WTC11 (cell line): ENCODE measurements at regions not wholly inside any gene's neighbourhood (a gene's known extent, or its start where the extent isn't known, plus 50 kb on each side); places are given as distances from the start of the nearest gene placed in this dataset.

Experiments used
- ATAC-seq: fragments of 200-7000 bp; cut with Tn5 transposase; 2 replicates; pipeline ENCODE4 v1.10.0; 2021; ENCODE audit warnings: mild to moderate bottlenecking, moderate library complexity
- CTCF ChIA-PET: fragments of 300-600 bp; sonication (Branson Sonifier 250); formaldehyde crosslinking; loops from one replicate; lab custom pipeline; 2021; ENCODE audit warnings: antibody characterized with exemption; lab: Charles Lee
- POLR2A ChIA-PET: fragments of 350-600 bp; sonication (Branson Sonifier 250); formaldehyde crosslinking; loops from one replicate; lab custom pipeline; 2021; ENCODE audit warnings: antibody characterized with exemption; lab: Charles Lee
- DNase-seq: peaks from one replicate; pipeline ENCODE4 v3.0.0; 2021; ENCODE audit warnings: low spot score
- H3K27ac Mint-ChIP-seq: 2 replicates; pipeline ENCODE4 v1.8.0; 2021; ENCODE audit warnings: mixed read lengths
- H3K27me3 Mint-ChIP-seq: 2 replicates; pipeline ENCODE4 v1.8.0; 2021; ENCODE audit warnings: low read depth, mild to moderate bottlenecking, moderate library complexity, mixed read lengths
- H3K36me3 Mint-ChIP-seq: 2 replicates; pipeline ENCODE4 v1.8.0; 2021; ENCODE audit warnings: mixed read lengths
- H3K4me1 Mint-ChIP-seq: 2 replicates; pipeline ENCODE4 v1.8.0; 2022; ENCODE audit warnings: mixed read lengths
- H3K4me3 Mint-ChIP-seq: 2 replicates; pipeline ENCODE4 v1.8.0; 2021; ENCODE audit warnings: mild to moderate bottlenecking, moderate library complexity, mixed read lengths
- H3K9me3 Mint-ChIP-seq: 2 replicates; pipeline ENCODE4 v1.8.0; 2021; ENCODE audit warnings: mixed read lengths
- ELF4 ChIP-seq: sonication (generic); formaldehyde crosslinking; IDR thresholded peaks from 2 replicates; pipeline ENCODE4 v1.8.1; 2022; ENCODE audit warnings: low read depth, mild to moderate bottlenecking, moderate library complexity, missing genetic modification reagents
- ESRRA ChIP-seq: sonication (generic); formaldehyde crosslinking; IDR thresholded peaks from 2 replicates; pipeline ENCODE4 v1.8.1; 2022; ENCODE audit warnings: mild to moderate bottlenecking, missing genetic modification reagents, borderline replicate concordance
- FOXJ3 ChIP-seq: sonication (generic); formaldehyde crosslinking; IDR thresholded peaks from 2 replicates; pipeline ENCODE4 v1.9.0; 2021; ENCODE audit warnings: missing genetic modification reagents, mild to moderate bottlenecking, borderline replicate concordance
- FOXK1 ChIP-seq: sonication (generic); formaldehyde crosslinking; IDR thresholded peaks from 2 replicates; pipeline ENCODE4 v1.8.0; 2022; ENCODE audit warnings: mild to moderate bottlenecking, moderate library complexity, missing genetic modification reagents
- GTF2I ChIP-seq: fragments of 250-450 bp; sonication (Bioruptor Pico); conservative IDR thresholded peaks from 2 replicates; pipeline ENCODE4 v1.4.0; 2021; ENCODE audit warnings: mild to moderate bottlenecking
- NFE2L1 ChIP-seq: sonication (generic); formaldehyde crosslinking; IDR thresholded peaks from 2 replicates; pipeline ENCODE4 v1.8.1; 2023; ENCODE audit warnings: missing genetic modification reagents
- NR3C1 ChIP-seq: sonication (generic); formaldehyde crosslinking; conservative IDR thresholded peaks from 2 replicates; pipeline ENCODE4 v1.8.1; 2023; ENCODE audit warnings: low read depth, mild to moderate bottlenecking, missing genetic modification reagents
- SMAD4 ChIP-seq: sonication (generic); formaldehyde crosslinking; IDR thresholded peaks from 2 replicates; pipeline ENCODE4 v1.8.0; 2022; ENCODE audit warnings: mild to moderate bottlenecking, missing genetic modification reagents
- ZNF219 ChIP-seq: sonication (generic); formaldehyde crosslinking; IDR thresholded peaks from 2 replicates; pipeline ENCODE4 v1.8.0; 2023; ENCODE audit warnings: missing genetic modification reagents, mild to moderate bottlenecking, borderline replicate concordance
- TF ChIP-seq, protein P1 (sequence below): fragments of 250-450 bp; sonication (Bioruptor Pico); IDR thresholded peaks from 2 replicates; pipeline ENCODE4 v2.1.2; 2022; ENCODE audit warnings: mild to moderate bottlenecking, moderate library complexity
- TF ChIP-seq, protein P2 (sequence below): sonication (generic); formaldehyde crosslinking; IDR thresholded peaks from 2 replicates; pipeline ENCODE4 v1.8.1; 2022; ENCODE audit warnings: missing genetic modification reagents, borderline replicate concordance
- TF ChIP-seq, protein P3 (sequence below): sonication (generic); formaldehyde crosslinking; IDR thresholded peaks from 2 replicates; pipeline ENCODE4 v1.8.1; 2022; ENCODE audit warnings: mild to moderate bottlenecking, missing genetic modification reagents, moderate library complexity, borderline replicate concordance
- TF ChIP-seq, protein P4 (sequence below): sonication (generic); formaldehyde crosslinking; IDR thresholded peaks from 2 replicates; pipeline ENCODE4 v1.8.1; 2023; ENCODE audit warnings: mild to moderate bottlenecking, missing genetic modification reagents
- TF ChIP-seq, protein P5 (sequence below): sonication (generic); formaldehyde crosslinking; IDR thresholded peaks from 2 replicates; pipeline ENCODE4 v1.8.0; 2022; ENCODE audit warnings: mild to moderate bottlenecking, missing genetic modification reagents
- TF ChIP-seq, protein P6 (sequence below): fragments of 200-600 bp; IDR thresholded peaks from 2 replicates; pipeline ENCODE4 v1.8.0; 2022; ENCODE audit warnings: antibody characterized with exemption
- TF ChIP-seq, protein P7 (sequence below): fragments of 250-450 bp; sonication (Bioruptor Pico); conservative IDR thresholded peaks from 2 replicates; pipeline ENCODE4 v1.9.0; 2021; ENCODE audit warnings: mild to moderate bottlenecking

DNA sequence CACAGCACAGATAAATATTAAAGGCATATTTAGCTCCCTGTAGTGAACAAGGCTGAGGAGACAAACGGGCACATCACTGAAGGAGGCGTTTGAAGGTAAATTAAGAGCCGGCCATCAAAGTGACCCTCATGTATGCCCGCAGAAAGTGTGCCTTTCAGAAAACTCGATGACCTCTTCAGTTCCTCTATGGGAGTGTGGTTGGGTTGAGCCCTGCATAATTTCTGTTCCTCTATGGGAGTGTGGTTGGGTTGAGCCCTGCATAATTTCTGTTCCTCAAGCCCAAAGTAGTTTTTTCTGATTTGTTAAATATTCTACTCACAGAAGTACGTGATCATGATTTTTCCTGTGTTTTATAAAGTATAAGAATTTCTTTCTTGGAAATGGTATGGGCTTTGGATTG lies 568.5 kb downstream of the TSN start:
- DNase-seq (no peak), ATAC-seq (no peak)
- Mint-ChIP-seq H3K36me3 (no peaks in the 10 kb centered on the region), H3K27ac (no peak overlapping the region), H3K27me3 (no peaks in the 10 kb centered on the region), H3K4me1 (peaks cover 8% of the 10 kb centered on the region), H3K4me3 (no peak overlapping the region), H3K9me3 (peaks cover 11% of the 10 kb centered on the region)
- TF ChIP-seq, protein P1, sequence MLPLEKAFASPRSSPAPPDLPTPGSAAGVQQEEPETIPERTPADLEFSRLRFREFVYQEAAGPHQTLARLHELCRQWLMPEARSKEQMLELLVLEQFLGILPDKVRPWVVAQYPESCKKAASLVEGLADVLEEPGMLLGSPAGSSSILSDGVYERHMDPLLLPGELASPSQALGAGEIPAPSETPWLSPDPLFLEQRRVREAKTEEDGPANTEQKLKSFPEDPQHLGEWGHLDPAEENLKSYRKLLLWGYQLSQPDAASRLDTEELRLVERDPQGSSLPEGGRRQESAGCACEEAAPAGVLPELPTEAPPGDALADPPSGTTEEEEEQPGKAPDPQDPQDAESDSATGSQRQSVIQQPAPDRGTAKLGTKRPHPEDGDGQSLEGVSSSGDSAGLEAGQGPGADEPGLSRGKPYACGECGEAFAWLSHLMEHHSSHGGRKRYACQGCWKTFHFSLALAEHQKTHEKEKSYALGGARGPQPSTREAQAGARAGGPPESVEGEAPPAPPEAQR (CRISPR knock-in tag), result no peak
- TF ChIP-seq, protein P2, sequence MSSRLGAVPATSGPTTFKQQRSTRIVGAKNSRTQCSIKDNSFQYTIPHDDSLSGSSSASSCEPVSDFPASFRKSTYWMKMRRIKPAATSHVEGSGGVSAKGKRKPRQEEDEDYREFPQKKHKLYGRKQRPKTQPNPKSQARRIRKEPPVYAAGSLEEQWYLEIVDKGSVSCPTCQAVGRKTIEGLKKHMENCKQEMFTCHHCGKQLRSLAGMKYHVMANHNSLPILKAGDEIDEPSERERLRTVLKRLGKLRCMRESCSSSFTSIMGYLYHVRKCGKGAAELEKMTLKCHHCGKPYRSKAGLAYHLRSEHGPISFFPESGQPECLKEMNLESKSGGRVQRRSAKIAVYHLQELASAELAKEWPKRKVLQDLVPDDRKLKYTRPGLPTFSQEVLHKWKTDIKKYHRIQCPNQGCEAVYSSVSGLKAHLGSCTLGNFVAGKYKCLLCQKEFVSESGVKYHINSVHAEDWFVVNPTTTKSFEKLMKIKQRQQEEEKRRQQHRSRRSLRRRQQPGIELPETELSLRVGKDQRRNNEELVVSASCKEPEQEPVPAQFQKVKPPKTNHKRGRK, result no peak
- CTCF ChIA-PET, result no interaction called here
- POLR2A ChIA-PET, result no interaction called here

DNA sequence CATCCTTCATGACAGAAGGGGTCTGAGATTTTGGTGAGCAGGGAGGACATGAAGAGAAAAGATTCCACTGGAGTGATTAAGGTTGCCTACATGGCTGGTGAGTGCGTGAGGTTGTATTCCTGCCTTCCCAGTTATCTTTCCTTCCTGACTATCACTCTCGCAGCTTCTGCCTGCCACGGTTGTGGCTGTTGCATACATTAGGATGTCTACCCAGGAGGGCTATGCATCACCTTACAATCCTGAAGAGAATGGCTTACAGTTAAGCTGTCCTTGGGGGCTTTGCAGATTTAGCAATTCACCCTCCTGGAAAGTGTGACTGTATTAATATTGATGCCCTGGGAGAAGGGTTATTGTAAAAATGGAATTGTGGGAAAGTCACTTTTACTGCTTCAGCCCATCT lies 571.0 kb downstream of the TSN start:
- CTCF ChIA-PET, result interaction anchor here (0.5 to 1.9 kb wide), 3 partner anchors 27 to 515 kb away, joined by 3 to 4 read pairs (median 3); no protein-coding TSS in a partner anchor
- Mint-ChIP-seq H3K4me3 (no peak overlapping the region), H3K4me1 (peaks cover 8% of the 10 kb centered on the region), H3K27me3 (no peaks in the 10 kb centered on the region), H3K9me3 (no peaks in the 10 kb centered on the region), H3K27ac (no peak overlapping the region)
- DNase-seq (no peak), ATAC-seq (peak; percentile 48; the same call in 1 of the 2 replicates)
- POLR2A ChIA-PET, result no interaction called here
- TF ChIP-seq ESRRA (no peak), ZNF219 (CRISPR knock-in tag) (no peak), FOXJ3 (CRISPR knock-in tag) (no peak), SMAD4 (CRISPR knock-in tag) (no peak), GTF2I (CRISPR knock-in tag) (no peak), FOXK1 (CRISPR knock-in tag) (no peak), ELF4 (CRISPR knock-in tag) (no peak), NFE2L1 (CRISPR knock-in tag) (no peak), NR3C1 (CRISPR knock-in tag) (no peak)
- TF ChIP-seq, protein P3, sequence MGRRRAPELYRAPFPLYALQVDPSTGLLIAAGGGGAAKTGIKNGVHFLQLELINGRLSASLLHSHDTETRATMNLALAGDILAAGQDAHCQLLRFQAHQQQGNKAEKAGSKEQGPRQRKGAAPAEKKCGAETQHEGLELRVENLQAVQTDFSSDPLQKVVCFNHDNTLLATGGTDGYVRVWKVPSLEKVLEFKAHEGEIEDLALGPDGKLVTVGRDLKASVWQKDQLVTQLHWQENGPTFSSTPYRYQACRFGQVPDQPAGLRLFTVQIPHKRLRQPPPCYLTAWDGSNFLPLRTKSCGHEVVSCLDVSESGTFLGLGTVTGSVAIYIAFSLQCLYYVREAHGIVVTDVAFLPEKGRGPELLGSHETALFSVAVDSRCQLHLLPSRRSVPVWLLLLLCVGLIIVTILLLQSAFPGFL (CRISPR knock-in tag), result no peak
- TF ChIP-seq, protein P4, sequence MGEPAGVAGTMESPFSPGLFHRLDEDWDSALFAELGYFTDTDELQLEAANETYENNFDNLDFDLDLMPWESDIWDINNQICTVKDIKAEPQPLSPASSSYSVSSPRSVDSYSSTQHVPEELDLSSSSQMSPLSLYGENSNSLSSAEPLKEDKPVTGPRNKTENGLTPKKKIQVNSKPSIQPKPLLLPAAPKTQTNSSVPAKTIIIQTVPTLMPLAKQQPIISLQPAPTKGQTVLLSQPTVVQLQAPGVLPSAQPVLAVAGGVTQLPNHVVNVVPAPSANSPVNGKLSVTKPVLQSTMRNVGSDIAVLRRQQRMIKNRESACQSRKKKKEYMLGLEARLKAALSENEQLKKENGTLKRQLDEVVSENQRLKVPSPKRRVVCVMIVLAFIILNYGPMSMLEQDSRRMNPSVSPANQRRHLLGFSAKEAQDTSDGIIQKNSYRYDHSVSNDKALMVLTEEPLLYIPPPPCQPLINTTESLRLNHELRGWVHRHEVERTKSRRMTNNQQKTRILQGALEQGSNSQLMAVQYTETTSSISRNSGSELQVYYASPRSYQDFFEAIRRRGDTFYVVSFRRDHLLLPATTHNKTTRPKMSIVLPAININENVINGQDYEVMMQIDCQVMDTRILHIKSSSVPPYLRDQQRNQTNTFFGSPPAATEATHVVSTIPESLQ (CRISPR knock-in tag), result no peak
- TF ChIP-seq, protein P5, sequence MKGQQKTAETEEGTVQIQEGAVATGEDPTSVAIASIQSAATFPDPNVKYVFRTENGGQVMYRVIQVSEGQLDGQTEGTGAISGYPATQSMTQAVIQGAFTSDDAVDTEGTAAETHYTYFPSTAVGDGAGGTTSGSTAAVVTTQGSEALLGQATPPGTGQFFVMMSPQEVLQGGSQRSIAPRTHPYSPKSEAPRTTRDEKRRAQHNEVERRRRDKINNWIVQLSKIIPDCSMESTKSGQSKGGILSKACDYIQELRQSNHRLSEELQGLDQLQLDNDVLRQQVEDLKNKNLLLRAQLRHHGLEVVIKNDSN (CRISPR knock-in tag), result no peak
- TF ChIP-seq, protein P6, sequence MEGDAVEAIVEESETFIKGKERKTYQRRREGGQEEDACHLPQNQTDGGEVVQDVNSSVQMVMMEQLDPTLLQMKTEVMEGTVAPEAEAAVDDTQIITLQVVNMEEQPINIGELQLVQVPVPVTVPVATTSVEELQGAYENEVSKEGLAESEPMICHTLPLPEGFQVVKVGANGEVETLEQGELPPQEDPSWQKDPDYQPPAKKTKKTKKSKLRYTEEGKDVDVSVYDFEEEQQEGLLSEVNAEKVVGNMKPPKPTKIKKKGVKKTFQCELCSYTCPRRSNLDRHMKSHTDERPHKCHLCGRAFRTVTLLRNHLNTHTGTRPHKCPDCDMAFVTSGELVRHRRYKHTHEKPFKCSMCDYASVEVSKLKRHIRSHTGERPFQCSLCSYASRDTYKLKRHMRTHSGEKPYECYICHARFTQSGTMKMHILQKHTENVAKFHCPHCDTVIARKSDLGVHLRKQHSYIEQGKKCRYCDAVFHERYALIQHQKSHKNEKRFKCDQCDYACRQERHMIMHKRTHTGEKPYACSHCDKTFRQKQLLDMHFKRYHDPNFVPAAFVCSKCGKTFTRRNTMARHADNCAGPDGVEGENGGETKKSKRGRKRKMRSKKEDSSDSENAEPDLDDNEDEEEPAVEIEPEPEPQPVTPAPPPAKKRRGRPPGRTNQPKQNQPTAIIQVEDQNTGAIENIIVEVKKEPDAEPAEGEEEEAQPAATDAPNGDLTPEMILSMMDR, result no peak
- TF ChIP-seq, protein P7, sequence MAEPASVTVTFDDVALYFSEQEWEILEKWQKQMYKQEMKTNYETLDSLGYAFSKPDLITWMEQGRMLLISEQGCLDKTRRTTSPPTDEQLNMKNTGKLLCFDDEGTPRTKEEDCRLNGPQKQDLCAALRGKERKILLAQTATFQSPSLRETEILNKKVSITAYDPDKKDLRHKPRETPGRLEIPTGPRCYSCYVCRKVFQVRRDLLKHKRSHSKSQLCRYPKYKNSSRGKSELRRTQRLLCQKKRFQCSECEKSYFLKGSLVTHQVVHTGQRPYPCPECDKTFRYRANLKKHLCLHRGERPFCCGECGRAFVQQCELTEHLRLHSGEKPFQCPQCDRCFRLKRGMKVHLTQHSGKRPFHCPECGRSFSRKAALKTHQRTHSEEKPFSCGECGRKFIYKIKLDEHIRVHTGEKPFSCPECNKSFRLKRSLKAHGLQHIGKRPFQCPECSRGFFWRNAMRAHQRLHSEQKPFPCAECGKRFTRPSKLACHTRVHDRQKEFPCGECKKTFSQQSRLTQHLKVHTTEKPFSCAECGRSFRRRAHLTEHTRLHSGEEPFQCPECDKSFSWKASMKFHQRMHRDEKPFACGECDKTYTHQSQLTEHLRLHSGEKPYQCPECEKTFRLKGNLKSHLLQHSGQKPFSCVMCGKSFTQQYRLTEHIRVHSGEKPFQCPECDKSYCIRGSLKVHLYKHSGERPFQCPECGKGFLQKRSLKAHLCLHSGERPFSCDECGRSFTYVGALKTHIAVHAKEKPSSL (CRISPR knock-in tag), result no peak
- TF ChIP-seq, all 79 proteins: peak for 0
- no peaks in the 10 kb centered on the region for H3K36me3 Mint-ChIP-seq
